ENCODE measurements at regions not wholly inside any gene's neighbourhood (a gene's known extent, or its start where the extent isn't known, plus 50 kb on each side); places are given as distances from the start of the nearest gene placed in this dataset.
A peak's percentile ranks its signal among the peaks of the same experiment; 100 is the strongest.

- no peak for DNase-seq (ENCODE audit: low spot score)
- TF ChIP-seq CTCF (IDR thresholded peaks at IDR 0.05; ENCODE audit: borderline replicate concordance, control extremely low read depth, extremely low read depth, insufficient read depth, missing control alignments), result no peak
- in situ Hi-C loops (cut with MboI; ENCODE audit: low sequenced_read_pairs, unreplicated experiment), result no loop called here
Measured at GRCh38 chr5:6825678-6826244, 112.5 kb downstream of the TENT4A start.

- TF ChIP-seq CTCF (IDR thresholded peaks at IDR 0.05; ENCODE audit: borderline replicate concordance, control extremely low read depth, extremely low read depth, insufficient read depth, missing control alignments), result no peak
- in situ Hi-C loops (cut with MboI; ENCODE audit: low sequenced_read_pairs, unreplicated experiment), result no loop called here
Measured at GRCh38 chr5:6826756-6827155, 113.5 kb downstream of the TENT4A start.

GRCh38 chr5:6827526-6828219 lies 114.4 kb downstream of the TENT4A start:
- in situ Hi-C loops (cut with MboI; ENCODE audit: low sequenced_read_pairs, unreplicated experiment), result no loop called here
- peak; percentile 60 for DNase-seq (ENCODE audit: low spot score)
- TF ChIP-seq CTCF (IDR thresholded peaks at IDR 0.05; ENCODE audit: borderline replicate concordance, control extremely low read depth, extremely low read depth, insufficient read depth, missing control alignments), result no peak

More at GRCh38 chr5:6826756-6827155, 113.5 kb downstream of the TENT4A start:
- DNase-seq (ENCODE audit: low spot score), result no peak

- DNase-seq (ENCODE audit: low spot score), result peak; percentile 51
- no peak for TF ChIP-seq CTCF (IDR thresholded peaks at IDR 0.05; ENCODE audit: borderline replicate concordance, control extremely low read depth, extremely low read depth, insufficient read depth, missing control alignments)
- in situ Hi-C loops (cut with MboI; ENCODE audit: low sequenced_read_pairs, unreplicated experiment), result no loop called here
Measured at GRCh38 chr5:6829150-6829784, 116.0 kb downstream of the TENT4A start.

GRCh38 chr5:6830643-6831239 lies 117.5 kb downstream of the TENT4A start:
- TF ChIP-seq CTCF (IDR thresholded peaks at IDR 0.05; ENCODE audit: borderline replicate concordance, control extremely low read depth, extremely low read depth, insufficient read depth, missing control alignments), result no peak
- no peak for DNase-seq (ENCODE audit: low spot score)
- in situ Hi-C loops (cut with MboI; ENCODE audit: low sequenced_read_pairs, unreplicated experiment), result no loop called here

Data from GM13976 (cell line).